GM12874 (cell line): ENCODE measurements at regions not wholly inside any gene's neighbourhood (a gene's known extent, or its start where the extent isn't known, plus 50 kb on each side); places are given as distances from the start of the nearest gene placed in this dataset.

Source experiments
- TF ChIP-seq, protein P1 (sequence below): IDR thresholded peaks from 2 replicates; pipeline ENCODE4 v1.5.1; 2011; ENCODE audit warnings: low read depth, mild to moderate bottlenecking, control low read depth, low read length, moderate library complexity; ENCODE audit not compliant: insufficient read depth

DNA sequence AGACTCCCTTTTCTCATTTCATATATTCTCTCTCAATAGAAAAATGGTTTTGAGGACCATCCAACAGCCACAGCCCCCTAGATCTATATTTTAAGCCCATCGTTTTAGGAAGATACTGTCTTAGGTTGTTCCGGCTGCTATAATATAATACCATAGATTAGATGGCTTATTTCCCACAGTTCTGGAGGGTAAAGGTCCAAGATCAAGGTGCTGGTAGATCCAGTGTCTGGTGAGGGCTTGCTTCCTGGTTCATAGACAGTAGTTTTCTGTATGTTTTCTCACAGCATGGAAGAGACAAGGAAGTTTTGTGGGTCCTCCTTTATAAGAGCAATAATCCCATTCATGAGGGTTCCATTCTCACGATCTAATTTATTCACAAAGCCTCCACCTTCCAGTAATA lies 215.1 kb downstream of the AASDHPPT start:
- TF ChIP-seq, protein P1, sequence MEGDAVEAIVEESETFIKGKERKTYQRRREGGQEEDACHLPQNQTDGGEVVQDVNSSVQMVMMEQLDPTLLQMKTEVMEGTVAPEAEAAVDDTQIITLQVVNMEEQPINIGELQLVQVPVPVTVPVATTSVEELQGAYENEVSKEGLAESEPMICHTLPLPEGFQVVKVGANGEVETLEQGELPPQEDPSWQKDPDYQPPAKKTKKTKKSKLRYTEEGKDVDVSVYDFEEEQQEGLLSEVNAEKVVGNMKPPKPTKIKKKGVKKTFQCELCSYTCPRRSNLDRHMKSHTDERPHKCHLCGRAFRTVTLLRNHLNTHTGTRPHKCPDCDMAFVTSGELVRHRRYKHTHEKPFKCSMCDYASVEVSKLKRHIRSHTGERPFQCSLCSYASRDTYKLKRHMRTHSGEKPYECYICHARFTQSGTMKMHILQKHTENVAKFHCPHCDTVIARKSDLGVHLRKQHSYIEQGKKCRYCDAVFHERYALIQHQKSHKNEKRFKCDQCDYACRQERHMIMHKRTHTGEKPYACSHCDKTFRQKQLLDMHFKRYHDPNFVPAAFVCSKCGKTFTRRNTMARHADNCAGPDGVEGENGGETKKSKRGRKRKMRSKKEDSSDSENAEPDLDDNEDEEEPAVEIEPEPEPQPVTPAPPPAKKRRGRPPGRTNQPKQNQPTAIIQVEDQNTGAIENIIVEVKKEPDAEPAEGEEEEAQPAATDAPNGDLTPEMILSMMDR: no peak

DNA sequence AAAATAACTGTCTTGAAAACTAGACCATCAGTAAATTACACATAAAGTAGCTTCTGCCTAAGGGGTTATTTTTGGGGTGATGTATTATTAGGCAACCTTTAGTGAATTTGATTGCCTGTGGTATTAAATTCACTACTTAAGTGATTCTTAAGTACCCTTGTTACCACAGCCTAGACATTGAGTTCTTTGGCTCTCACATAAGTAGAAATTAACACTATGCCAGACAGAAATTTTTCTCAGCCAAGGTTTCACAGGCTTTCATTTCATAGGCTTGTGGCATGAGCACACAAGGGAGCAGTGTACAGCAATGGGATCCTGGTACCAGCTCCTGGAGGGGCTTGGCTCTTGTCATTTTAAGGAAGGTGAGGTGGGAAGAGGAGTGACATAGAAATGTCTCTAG lies 218.5 kb downstream of the AASDHPPT start:
- TF ChIP-seq, protein P1: no peak

DNA sequence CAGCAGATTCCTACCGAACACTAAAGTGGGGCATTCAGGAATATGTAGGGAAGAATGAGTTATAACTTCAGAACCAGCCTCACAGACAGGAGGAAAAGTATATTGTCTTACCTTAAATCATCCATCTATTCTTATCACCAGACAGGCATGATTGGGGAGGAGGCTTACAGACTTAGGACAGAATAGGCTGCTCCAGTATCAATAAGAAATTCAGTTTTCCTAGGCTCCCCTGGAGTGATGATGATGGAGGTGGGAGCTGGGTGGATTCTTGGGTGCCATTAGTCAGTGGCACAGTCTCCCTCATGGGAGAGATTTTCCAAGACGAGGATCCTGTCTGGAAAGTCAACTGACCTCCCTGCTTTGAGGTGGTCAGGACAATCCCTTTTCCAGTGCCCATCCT lies 225.0 kb downstream of the AASDHPPT start:
- TF ChIP-seq, protein P1: no peak

DNA sequence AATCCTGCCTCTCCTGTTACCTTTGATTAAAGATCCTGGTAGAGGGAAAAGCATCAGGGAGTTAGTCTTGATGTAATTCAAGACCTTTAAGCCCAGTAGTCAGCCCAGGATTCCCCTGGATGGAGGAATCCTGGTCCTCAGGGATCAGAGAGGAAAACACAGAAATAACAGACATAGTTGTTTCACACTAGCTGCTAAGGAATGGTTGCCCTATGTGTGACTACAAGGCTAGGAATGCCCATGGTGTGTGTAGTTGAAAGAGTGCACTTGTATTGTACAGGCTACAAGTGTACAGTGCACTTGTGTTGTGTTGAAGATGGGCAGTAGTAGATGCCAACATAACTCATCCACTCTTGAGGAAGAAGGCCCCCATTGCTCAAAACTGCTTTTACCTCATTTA lies 226.8 kb downstream of the AASDHPPT start:
- TF ChIP-seq, protein P1: no peak

DNA sequence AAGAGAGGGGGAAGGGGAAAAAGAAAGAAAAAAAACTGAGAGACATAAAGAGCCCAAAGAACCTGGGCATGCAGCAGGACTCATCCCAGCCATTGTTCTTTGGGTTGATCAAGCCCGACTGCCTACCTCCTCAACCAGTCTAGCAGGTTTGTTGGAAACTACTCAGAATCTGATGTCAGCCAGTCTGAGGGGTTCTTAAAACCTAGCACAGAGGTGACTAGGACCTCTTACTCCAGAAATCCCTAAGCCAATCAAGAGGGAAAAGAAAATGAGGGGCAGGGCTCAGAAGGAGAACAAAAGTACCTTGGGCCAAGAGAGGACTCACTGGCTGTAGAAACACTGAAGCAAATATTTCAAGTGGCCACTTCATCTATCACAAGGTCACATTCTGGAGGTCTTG lies 228.0 kb downstream of the AASDHPPT start:
- TF ChIP-seq, protein P1: no peak

DNA sequence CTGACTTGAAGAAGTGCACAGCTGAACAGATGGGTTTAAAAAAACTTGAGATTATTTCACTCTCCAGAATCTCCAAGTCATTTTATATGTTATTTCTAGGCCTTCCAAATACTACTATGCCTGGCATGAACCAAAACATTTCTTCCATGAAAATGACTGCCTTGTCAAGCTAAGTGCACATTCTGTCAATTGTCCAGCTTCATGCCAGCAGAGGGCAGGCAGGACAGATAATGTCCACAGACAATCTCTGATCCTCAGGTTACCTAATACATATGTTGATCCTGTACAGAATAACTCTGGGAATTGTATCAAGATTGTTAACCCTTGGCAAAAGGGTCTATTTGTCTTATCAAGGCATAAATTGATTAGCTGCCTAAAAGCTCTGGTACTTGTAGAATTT lies 229.5 kb downstream of the AASDHPPT start:
- TF ChIP-seq, protein P1: no peak

DNA sequence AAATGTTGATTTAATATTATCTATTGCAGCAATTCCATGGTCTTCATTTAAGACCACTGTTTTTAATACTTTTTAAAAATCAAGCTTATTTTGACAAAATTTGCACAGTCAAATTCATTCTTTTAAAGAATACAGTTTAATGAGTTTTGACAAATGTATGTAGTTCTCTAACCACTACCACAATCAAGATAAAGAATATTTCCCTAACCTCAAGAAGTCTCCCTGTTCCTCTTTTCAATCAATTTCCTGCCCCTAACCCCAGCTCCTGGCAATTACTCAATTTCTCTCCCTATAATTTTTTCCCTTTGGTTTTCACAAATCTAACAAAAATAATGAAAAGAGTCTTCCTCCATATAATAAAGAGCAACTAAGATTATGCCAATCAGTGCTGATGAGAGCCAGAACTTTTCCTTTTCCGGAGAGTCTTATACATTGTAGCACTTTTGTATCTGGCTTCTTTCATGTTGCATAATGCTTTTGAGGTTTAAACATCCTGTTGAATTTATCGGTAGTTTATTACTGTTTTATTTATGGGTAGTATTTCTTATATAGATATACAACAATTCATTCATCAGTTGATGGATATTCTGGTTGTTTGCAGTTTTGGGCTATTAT lies 231.7 kb downstream of the AASDHPPT start:
- TF ChIP-seq, protein P1: no peak
